Suprapubic skin (tissue), 4 donors: ENCODE measurements at regions not wholly inside any gene's neighbourhood (a gene's known extent, or its start where the extent isn't known, plus 50 kb on each side); places are given as distances from the start of the nearest gene placed in this dataset.

ENCODE experiments used
- POLR2A ChIP-seq, 2 donors: fragments of 450-650 bp; IDR thresholded peaks; one replicate each; pipeline ENCODE4 v1.6.1; 2017; ENCODE audit warnings: antibody characterized with exemption in 2 of 2, mild to moderate bottlenecking in 2 of 2, moderate library complexity in 2 of 2
- POLR2AphosphoS5 ChIP-seq, 3 donors: sonication (generic); formaldehyde crosslinking; IDR thresholded peaks; one replicate each; pipeline ENCODE4 v1.6.1; 2017; ENCODE audit warnings: antibody characterized with exemption in 3 of 3
- TF ChIP-seq, protein P1 (sequence below), 2 donors: fragments of 200-600 bp in 1 of 2; fragments of 450-650 bp in 1 of 2; sonication (generic) in 1 of 2; IDR thresholded peaks; one replicate each; pipeline ENCODE4 v1.5.1; 2016 to 2019; ENCODE audit warnings: antibody characterized with exemption in 2 of 2, mild to moderate bottlenecking in 1 of 2, moderate library complexity in 1 of 2

DNA sequence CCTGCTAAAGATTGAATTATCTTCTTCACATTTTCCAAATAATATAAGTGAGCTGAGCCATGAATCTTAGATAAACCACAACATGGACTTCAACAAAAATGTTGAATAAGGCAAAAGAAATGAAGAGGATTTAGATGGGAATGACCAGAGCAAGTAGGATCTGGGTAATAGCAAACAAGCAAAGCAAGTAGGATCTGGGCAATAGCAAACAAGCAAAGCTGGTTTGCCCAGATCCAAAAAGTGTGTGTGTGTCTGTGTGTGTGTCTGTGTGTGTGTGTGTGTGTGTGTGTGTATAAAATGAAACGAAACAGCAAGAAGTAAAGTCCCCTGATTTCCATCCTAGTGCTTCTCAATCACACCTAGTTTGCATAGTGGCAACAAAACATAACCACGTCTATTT, 549.1 kb downstream of the RERGL start:
- no peak for TF ChIP-seq POLR2A (IDR thresholded peaks at IDR 0.05)
- TF ChIP-seq, protein P1, sequence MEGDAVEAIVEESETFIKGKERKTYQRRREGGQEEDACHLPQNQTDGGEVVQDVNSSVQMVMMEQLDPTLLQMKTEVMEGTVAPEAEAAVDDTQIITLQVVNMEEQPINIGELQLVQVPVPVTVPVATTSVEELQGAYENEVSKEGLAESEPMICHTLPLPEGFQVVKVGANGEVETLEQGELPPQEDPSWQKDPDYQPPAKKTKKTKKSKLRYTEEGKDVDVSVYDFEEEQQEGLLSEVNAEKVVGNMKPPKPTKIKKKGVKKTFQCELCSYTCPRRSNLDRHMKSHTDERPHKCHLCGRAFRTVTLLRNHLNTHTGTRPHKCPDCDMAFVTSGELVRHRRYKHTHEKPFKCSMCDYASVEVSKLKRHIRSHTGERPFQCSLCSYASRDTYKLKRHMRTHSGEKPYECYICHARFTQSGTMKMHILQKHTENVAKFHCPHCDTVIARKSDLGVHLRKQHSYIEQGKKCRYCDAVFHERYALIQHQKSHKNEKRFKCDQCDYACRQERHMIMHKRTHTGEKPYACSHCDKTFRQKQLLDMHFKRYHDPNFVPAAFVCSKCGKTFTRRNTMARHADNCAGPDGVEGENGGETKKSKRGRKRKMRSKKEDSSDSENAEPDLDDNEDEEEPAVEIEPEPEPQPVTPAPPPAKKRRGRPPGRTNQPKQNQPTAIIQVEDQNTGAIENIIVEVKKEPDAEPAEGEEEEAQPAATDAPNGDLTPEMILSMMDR (IDR thresholded peaks at IDR 0.05) = no peak
- TF ChIP-seq POLR2AphosphoS5 (IDR thresholded peaks at IDR 0.05) = no peak
